Frontal cortex (tissue), 3 donors: ENCODE measurements at regions not wholly inside any gene's neighbourhood (a gene's known extent, or its start where the extent isn't known, plus 50 kb on each side); places are given as distances from the start of the nearest gene placed in this dataset.
"Not testable (repeated sequence)": the region's sequence is repeated elsewhere in the genome, so short reads cannot be mapped to it uniquely, and the experiment has no call there.

Experiments used
- DNase-seq, 2 donors: peaks; one replicate each; pipeline ENCODE4 v3.0.0; 2012; ENCODE audit warnings: low spot score in 2 of 2
- FAIRE-seq: peaks from 2 replicates; lab custom pipeline; 2012; peaks lifted over from hg19 to GRCh38; lab: Jason Lieb, UNC
- donor health status: control.
- donor health status: control.
- donor health status: control.

DNA sequence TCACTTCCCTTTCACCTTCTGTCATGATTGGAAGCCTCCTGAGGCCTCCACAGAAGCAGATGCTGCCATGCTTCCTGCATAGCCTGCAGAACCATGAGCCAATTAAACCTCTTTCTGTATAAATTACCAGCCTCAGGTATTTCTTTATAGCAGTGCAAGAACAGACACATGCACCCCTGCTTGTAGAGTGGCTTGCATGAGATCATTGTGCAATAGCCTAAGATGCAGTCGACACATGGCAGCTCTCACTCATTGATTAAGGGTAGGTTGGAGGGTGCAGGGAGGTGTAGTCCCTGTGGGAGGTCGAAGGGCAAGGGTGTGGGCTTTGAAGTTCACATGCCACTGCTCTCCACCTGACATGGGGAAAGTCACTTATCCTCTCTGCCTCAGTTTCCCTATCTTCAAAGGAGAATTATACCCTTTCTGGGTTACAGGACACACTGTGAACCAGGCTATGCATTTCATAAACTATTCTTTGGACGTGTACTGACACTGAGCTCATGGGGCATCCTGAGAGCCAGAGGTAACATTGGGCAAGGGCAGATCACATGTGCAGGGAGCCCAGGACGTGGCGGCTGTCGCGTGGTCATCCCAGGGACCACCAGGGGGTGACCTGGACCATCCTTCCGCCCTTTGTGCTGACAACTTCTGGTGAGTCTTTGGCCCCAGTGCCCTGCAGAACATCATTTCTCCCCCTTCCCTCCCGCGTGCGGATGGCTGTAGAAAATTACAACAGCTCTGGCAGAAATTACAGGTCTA is 69.2 kb upstream of the SHANK2 start:
- no peak for DNase-seq
- no peak for FAIRE-seq

DNA sequence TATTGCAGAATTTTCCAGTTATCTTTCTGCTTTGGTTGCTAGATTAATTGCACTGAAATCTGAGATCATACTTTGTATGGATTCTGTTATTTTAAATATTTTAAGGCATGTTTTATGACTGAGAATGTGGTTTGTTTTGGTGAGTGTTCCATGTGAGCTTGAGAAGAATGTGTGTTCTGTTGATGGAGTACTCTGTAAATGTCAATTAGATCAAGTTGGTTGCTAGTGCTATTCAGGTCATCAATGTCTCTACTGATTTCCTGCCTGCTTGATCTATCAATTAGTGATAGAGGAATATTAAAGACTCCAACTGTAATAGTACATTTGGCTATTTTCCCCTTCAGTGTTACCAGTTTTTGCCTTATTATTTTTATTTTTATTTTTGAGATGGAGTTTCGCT is 64.3 kb upstream of the SHANK2 start:
- no peak for DNase-seq
- no peak for FAIRE-seq

DNA sequence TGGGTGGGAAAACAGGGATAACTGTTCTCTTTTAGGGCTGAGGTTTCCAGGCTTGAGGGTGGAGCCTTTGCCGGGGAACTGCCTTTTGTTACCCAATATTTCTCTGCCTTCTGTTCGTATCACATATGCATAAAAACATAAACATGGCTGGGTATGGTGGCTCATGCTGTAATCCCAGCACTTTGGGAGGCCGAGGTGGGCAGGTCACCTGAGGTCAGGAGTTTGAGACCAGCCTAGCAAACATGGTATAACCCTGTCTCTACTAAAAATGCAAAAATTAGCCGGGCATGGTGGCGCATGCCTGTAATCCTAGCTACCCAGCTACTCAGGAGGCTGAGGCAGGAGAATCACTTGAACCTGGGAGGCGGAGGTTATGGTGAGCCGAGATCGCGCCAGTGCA is 60.2 kb upstream of the SHANK2 start:
- FAIRE-seq, DNase-seq: not testable (repeated sequence)

DNA sequence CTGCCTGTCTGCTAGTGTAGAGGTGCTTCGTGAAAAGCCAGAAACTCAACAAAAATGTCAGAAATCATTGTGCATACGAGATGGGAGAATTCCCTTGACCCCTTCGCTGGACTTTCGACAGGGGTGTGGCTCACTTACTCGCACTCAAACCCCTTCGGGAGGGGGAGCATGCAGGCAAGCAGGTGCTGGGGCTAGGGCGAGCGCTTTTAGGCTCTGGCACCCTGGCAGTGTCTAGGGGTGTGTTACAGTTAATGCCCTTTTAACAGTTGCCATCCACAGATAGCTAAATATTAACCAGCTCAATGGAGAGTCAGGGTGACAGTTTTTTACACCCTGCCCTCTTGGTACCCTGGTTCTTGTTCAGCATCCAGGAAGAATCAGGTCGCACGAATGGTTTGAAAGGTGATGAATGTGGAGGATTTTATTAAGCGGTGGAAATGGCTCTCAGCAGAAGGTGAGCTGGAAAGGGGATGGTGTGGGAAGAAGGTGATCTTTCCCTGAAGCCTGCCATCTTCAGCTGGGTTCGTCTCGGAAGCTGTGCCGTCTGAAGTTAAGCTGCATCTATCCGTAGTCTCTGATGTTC is 59.6 kb upstream of the SHANK2 start:
- no peak for FAIRE-seq
- no peak for DNase-seq

DNA sequence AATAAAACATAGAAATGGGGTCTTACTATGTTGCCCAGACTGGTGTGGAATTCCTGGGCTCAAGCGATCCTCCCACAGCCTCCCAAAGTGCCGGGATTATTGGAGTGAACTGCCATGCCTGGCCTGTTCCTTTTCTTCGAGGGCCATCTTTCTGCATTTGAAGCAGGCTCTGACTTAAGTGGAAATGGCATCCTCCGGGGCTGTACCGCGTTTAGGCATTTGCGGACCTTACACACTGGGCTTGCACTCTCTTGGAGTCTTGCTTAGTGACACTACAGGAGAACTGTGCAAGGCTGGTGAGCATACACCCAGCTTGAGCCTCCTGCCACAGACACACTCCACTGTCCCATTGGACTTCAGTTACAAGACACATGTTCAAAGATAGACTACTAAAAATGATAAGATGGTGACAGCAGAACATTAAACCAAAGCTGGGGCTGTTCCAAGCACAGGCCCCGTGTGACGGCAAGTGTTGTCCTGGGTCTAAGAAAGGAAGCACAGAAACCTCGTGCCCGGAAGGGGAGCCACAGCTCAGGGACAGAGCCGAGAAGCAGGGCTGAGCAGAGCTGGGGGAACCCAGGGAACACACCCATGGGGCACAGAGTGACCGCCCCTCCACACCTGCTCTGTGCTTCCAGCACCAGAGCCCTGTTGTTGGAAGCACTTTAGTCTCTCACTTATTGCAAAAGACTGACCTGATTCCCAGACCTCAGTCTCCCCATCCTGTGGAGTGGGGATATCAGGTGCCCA is 59.0 kb upstream of the SHANK2 start:
- no peak for DNase-seq
- no peak for FAIRE-seq

DNA sequence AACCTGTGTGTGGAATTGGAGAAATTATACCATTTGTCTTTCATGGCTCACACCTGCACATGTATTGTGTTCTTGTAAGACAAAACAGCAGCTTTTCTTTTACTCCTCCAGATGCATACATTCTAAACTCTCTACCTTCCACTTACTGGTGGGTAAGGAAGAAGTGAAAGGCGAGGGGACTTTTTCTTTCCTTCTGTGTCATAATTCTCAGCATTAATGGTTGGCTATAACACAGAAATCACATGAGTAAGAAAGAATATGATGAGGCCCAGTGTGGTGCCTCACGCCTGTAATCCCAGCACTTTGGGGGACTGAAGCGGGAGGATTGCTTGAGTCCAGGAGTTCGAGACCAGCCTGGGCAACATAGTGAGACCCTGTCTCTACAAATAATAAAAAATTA is 57.8 kb upstream of the SHANK2 start:
- DNase-seq: no peak

DNA sequence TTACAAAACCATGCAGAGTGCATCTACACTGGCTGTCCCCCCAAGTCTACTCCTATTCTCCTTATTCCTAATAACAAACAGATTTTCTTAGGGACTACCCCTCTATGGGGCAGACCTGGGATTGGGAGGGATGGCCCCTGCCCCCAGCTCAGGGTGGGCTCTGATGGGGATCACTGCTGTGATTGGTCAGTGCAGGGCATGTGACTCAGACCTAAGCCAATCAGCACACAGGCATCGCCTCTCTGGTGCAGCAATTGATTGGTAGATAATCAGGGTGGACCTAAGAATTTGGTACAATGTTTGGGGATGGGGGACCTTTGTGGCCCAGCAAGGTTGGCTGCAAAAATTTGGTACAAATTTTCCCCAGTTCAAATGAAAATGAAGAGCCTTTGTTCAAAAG is 57.2 kb upstream of the SHANK2 start:
- DNase-seq (no peak), FAIRE-seq (no peak)

More for the DNA sequence above, 57.8 kb upstream of the SHANK2 start:
- FAIRE-seq: no peak

DNA sequence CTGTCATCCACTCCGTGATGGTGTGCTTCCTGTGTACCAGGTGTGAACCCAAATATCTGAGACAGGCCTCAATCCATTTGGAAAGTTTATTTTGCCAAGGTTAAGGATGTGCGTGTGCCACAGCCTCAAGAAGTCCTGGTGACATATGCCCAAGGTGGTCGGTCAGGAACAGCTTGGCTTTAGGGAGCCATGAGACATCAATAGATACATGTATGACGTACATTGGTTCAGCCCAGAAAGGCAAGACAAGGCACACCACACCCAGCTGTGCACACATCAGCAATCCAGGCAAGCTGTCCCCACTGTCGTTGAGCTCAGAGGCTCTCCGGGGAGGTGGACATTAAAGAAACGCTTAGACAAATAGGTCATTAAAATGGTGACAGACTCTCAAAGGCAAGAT is 56.8 kb upstream of the SHANK2 start:
- no peak for DNase-seq
- FAIRE-seq: no peak

DNA sequence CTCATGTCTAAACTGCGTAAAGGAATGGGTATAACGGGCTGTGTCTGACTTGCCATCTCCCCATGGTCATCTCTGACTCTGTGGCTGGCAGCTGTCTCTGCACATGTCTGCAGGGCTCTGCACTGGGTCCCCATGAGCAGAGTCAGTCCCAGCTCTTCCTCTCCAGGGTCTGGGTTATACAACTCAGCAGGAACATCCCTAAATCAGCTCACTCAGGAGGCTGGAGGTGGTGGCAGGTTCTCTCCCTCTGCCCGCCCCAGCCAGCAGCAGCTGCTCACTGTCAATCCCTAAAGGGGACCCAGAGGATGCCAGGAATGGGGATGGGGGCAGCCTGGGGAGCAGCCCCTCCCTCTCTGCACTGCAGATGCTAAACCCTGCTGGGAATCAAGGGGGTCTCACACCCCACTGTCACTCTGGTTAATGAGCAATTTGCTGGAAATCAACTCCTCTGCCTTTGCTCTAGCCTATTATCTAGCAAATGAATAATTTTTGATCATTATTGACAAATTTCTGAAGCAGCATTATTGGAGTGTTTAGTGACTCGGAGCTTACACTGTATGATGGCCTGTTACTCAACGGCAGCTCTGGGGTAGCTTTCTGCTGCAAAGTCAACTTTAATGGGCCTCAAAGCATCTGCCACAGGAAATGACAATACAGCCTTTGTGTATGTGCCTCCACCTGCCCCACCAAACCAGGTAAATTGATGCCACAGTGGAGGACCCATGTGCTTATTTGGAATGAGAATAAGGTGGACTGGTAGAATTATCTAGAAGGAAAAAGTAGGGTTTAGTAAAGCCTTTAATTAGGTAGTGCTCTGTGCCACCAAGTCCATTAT is 55.7 kb upstream of the SHANK2 start:
- DNase-seq (no peak), FAIRE-seq (no peak)

DNA sequence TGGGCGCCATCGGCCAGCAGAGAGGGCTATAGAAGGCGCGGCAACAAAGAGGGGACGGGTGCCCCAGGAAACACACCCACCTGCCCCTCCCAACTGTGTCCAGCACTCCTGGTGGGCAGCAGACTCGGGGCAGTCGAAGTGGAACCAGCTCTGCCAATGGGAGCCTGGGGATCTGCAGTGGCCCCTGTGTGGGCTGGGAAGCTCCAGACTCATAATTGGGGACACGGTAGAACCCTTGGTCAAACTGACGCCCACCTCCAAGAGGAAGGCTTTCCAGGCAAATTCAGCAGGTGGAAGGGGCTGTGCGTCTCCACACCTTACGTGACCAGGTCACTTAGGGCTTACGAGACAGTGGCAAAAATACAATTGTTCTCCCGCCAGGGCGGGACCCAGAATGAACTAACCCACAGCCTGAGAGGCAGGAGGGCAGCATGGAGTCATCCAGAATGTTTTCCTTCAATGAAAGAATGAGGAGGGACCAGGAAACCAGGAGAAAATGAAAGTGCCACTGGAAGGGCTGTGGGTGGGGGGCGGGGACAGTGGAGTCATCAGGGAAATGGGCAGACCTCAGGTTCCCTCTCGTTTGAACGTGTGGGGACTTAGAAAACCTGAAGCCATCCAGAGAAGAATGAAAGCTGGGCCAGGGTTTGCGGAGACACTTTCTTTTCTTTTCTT is 53.2 kb upstream of the SHANK2 start:
- DNase-seq: no peak
- no peak for FAIRE-seq

DNA sequence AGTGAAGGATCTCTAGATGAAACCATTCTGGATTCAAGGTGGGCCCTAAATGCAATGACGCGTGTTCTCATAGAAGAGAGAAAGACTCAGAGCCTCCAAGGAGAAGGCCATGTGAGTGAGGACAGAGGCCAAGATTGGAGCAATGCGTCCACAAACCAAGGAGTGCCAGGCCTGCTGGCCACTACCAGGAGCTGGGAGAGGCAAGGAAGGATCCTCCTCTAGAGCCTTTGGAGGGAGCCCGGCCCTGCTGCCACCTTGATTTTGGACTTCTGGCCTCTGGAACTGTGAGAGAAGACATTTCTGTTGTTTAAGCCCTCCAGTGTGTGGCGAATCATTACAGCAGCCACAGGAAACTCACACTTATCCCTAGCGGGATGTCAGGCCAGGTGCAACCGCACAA is 52.7 kb upstream of the SHANK2 start:
- FAIRE-seq (no peak), DNase-seq (no peak)

DNA sequence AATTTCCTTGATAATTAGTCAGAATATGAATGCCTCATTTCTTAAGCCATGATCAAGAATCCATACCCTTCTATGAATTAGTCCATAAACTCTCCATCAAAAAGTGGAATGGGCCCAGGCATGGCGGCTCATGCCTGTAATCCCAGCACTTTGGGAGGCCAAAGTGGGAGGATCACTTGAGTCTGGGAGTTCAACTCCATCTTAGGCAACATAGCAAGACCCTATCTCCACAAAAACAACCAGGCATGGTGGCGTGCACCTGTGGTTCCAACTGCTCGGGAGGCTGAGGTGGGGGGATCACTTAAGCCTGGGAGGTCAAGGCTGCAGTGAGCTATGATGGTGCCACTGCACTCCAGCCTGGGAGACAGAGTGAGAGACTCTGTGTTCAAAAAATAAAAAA is 52.1 kb upstream of the SHANK2 start:
- FAIRE-seq (no peak), DNase-seq (no peak)

DNA sequence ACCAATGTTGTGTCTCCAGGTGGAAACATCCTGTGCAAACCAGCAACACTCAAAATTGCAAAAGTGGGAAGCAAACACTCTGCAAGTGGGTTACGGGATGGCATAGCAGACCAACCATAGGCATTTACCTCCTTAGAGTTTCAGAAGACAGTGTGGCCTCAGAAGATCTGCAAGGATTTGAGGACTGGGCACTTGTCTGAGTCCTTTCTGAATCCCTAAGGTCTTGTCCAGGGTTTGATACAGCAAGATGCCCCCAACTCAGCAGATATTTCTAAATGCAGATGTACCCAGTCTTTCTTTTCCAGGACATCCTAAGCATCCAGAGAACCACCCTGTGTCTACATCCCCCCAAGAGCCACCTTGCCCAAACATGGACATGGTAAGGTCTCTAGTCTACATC is 51.7 kb upstream of the SHANK2 start:
- no peak for DNase-seq
- no peak for FAIRE-seq

DNA sequence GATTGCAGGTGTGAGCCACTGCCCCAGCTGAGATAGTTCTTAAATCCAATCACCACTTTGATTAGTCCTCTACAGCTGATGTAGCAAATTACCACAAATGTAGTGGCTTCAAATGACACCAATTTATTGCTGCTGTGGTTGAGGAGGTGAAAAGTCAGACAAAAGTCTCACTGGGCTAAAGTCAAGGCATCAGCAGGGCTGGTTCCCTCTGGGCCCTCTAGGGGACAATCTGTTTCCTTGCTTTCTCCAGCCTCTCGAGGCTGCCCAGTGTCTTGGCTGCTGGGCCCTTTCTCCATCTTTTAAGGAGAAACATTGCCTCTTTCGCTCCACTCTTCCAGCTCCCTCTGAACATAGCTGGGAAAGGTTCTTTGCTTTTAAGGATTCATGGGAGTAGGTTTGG is 50.5 kb upstream of the SHANK2 start:
- DNase-seq (no peak), FAIRE-seq (no peak)

DNA sequence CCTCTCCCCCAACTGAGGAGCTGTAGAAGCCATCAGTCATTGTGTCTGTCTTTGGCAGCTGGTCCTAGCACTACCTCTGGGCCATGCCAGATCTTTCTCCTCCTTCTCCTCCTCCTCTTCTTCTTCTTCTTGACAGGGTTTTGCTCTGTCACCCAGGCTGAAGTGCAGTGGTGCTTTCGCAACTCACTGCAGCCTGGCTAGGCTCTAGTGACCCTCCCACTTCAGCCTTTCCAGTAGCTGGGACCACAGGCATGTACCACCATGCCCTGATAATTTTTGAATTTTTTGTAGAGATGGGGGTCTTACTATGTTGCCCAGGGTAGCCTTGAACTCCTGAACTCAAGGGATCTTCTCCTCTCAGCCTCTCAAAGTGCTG is 50.1 kb upstream of the SHANK2 start:
- FAIRE-seq (no peak), DNase-seq (no peak)
